ENCODE measurements at regions not wholly inside any gene's neighbourhood (a gene's known extent, or its start where the extent isn't known, plus 50 kb on each side); places are given as distances from the start of the nearest gene placed in this dataset.

DNA sequence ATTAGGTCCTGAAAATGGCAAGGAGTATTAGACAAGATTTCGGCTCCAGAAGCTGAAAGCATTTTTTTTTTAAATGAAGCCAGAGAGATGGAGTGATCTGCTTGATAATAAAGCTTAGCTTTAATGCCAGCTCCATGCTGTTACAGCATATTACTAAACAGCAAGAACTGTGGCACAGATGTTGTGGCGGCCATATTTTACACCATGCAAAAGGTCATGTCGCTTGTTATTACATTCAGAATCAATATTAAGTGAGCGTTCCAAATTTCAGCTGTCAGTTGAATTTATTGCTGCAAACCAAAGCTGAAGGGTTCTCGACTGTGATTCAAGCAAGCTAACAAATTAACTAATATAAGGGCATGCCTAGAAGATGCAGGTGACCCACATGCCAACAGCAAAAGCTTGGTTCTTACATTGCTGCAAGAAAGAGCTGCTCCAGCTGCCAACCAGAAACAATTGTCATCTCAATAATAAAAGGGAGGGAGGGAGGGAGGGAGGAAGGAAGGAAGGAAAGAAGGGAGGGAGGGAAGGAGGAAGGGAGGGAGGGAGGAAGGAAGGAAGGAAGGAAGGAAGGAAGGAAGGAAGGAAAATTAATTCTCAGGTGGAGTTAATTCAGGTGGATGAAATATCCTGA is 517.7 kb upstream of the WWC1 start:
- no peak for DNase-seq

DNA sequence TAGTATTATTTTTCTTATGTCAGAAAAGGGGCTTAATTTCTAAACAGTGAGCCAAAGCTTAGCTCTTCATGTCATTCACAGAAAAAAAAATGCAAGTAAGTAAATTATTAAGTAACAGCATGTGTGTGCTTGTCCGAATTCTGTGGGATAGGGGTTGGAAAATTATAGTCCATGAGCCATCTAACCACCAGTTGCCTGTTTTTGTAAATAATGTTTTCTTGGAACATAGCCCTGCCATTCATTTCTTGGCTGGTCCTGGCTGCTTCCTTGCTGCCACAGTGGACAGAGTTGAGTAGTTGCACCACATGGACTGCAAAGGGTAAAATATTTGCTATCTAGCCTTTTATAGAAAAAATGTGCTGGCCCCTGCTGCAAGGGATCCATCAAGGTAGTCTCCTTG is 513.7 kb upstream of the WWC1 start:
- no peak for DNase-seq

DNA sequence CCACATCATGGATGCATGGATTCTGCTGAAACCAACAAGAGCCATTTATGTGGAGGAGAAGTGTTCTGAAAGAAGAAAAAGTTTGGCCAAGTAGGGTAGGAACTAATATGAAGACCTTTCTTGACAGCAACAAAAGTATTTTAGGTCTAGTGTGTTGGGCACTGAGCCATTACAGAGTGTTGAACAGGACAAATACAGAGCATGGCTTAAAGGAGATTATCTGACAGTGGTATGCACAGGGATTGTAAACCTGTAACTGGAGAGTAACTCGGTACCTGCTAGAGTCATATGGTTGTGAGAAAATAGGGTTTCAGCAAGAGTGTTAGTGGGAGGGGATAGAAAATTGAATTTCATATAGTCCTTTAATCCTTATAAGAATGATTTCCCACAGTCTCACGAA is 513.2 kb upstream of the WWC1 start:
- no peak for DNase-seq

DNA sequence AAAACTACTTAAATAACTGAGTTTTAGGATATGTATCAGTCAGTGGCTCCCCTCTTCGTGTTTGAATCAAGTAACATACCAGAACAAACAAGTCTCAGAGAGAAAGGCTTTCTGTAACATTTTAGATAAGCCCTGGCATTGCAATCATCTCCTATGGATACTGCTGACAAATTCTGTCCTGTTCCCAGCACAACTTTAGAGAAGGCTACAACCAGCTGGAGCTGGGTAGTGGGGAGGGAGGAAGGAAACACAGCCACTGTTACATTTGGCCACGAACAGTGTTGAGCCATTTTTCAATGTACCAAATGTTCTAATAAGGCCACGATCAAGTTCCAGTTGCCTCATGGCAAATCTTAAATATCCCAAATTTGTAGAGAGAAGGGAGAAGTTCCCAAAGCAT is 511.8 kb upstream of the WWC1 start:
- no peak for DNase-seq

DNA sequence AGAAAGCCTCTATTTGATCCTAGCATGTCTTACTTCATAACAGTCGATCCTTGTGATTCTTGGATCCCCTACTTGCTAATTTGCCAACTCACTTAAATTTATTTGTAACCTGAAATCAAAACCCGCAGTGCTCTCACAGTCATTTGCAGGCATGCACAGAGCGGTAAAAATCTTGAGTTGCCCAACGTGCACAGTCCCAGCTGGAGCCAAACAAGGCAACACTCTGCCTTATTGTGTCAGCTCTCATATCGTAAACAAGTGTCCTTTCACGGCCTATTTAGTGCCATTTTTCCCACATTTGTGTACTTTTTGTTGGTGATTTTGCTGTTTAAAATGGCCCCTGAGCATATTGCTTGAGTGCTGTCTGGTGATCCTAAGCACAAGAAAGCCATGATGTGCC is 511.3 kb upstream of the WWC1 start:
- no peak for DNase-seq

DNA sequence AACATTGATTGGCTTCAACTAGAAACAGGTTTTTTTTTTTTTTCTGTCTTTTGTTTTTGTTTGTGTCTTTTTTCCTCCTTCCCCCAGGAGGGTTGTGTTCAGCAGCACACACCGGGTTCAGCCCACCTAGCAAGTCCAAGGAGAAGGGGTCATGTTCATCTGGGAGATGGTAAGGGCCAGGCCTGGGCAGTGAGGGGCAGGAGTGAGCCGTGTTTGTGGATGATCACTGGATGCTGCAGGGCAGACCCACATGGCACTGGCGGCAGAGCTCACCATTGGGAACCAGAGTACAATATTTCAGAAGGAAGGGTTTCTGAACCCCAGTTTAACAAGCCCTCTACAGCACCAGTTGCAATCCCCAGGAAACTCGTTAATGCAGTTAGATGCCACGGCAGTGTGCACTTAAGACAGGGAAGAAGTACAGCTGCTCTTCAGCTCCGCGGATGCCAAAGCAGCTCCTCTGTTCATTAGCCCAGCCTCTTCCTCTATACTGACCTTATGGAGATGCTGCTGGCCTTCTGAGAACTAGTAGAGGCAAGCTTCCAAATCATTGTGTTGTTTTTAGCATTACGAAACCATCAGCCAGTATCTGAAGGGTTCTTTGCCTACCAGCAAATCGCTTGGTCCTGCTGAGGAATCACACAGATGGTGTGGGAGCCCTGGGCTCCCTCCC is 508.2 kb upstream of the WWC1 start:
- DNase-seq, result no peak

DNA sequence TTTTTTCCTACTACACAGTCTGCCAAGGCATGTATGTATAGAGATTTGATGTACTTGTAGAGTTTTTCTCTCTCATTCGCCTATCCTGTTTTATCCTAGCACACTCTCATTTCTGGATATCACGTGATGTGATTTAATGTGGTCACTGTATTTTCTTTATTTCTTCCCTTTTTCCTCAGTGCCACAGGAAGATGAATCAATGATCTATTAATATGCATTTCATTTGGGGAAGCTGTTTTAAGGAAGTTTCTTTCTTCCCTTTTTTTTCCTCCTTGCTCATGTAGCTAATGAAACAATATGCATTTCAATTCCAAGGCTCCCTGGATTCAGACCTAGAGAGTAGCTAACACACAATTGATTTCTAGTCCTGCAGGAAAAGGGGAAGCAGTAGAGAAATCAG is 506.3 kb upstream of the WWC1 start:
- DNase-seq, result no peak

DNA sequence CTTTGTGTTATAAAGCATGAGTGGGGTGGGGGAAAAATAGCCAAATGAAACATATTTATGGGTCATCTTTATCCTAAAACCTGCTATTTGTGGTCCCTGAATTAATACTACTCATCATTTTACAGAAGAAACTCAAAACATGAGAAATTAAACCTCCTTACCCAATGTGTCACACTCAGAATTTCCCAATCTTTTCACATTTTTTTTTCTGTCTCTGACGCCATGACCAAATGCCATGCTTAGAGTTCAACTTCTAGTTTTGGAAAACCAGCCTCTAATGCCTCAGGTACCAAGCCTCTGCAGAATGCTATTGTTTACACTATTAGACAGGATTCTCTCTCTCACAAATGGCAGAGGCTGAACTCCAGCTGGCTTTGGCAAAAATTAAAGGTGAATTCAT is 505.5 kb upstream of the WWC1 start:
- no peak for DNase-seq

DNA sequence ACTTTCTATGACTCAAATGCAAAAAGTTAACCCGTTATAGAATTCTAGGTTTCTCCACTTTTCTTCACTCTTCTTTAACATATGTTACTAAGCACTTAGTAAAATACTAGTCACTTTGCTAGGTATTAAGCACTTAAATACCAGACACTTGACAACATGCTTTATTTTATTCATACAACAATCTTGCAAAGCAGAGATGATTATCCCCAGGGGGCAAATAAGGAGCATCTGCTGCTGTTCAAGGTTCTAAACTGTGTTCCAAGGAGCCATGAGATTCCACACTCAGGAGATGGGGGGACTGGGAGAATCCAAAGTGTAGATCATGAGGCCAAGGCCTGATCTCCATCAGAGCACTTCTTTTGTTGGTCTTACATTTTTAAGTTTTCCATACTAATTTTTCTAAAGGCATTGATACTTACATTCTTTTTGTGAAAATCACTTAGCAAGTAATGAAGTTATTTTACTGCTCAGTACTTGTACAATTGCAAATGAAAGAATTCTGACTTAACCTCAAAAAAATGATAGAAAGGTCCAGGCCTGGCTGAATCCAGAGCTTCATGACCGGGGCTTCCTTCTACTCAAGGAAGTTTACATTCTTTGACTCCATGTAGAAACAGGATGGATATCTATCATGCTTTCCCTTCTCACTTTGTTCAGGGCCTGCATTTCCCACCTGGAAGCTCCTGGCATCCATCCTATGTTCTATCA is 504.4 kb upstream of the WWC1 start:
- DNase-seq, result no peak

DNA sequence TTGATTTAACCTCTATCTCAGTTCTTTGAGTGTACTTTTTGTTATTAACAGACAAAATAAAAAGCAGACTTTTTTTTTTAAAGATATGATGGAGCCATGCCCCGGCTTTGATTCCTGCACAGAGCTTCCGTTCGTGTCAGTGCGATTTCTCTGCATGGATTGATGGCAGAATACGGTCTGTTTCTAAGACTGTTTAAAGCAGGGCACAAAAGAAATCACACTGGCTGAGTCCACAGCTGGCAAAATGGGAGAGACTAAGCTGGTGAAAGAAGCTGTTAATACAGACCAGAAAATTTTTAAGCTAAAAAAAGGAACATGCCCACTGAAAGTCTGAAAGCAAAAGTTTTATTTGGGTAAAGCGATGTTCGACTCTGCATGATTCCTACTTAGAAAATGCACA is 501.4 kb upstream of the WWC1 start:
- no peak for DNase-seq

DNA sequence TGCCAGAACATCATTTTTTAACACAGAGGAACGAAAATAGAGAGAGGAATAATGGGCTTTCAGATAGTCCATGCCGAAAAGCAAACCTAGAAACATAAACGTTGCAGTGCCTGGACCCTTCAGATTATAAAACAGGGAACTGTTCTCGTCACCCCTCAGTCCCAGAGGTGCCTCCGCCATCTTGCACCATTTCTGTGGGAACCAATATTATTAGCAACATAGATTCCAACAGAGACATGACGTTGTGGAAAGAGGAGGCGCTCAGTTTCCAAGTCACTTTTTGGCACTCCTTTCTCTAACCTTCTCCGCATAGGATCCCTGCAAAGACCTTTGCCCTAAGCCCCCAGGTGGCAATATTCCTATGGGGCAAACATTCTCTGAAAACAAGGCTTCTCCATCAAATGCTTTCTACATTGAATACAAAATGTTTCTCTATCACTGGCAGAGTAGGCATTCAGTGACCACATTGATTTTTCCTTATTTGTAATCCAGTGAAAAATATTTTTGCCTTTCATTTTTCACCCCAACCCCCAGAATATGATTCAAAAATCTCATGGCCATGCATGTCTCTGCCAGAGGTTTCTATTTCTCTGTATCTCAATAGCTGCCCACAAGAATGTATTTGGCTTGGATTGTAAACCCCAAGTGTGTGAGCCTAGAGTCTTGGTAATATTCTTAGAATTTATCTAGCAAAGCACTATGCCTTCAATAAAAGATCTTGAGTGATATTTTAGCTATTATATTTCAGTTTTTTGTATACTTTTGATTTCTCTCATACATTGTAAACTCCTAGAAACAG is 500.8 kb upstream of the WWC1 start:
- DNase-seq, result no peak

DNA sequence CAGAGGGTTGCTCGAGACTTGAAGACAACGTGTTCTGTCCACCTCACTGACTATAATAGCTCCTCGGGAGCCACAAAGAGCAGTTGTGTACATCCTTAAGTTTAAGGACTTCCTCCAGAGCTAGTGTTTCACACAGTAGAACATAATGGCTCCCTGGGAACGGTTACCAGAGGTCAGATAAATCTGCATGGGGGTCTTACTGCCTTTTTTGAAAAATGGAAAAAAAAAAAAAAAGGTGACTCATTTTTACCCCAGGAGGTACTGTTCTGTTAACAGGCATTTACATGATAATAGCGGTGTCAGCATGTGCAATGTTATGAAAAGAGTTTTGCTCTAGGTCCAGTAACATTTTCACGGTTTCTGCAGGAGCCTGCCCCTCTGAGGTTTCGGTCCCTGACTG is 498.9 kb upstream of the WWC1 start:
- DNase-seq, result no peak

DNA sequence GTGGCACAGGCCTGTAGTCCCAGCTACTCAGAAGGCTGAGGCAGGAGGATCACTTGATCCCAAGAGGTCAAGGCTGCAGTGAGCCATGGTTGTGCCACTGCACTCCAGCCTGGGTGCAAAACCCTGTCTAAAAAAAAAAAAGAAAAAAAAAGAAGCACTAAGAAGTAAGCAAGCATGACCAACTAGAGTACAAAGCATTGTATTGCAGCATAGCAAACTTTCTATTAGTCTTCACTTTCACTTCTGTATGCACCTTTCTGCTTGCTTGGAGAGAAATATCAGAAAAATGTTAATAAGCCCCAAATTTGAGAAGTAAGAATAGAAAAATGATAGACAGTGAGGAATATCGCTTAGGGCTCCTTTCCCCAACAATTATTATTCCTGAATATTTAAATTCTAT is 497.7 kb upstream of the WWC1 start:
- DNase-seq, result no peak

DNA sequence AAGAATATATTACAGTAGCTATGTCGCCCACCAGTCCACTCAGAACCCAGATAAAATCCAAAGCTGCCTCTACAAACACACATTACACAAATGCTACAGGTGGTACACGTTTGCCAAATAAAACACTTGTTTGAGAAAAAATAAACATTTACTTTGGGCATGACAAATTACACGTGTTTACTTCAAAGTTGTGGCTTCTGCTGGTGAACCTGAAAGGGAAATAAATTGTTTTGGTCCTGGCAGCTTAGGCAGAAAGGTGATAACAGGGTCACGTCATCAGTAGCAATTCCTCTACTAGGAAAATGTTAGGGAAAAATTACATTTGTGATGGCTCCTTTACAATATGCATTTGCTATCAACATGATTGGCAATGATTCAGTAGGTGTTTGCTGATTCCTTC is 497.3 kb upstream of the WWC1 start:
- no peak for DNase-seq

DNA sequence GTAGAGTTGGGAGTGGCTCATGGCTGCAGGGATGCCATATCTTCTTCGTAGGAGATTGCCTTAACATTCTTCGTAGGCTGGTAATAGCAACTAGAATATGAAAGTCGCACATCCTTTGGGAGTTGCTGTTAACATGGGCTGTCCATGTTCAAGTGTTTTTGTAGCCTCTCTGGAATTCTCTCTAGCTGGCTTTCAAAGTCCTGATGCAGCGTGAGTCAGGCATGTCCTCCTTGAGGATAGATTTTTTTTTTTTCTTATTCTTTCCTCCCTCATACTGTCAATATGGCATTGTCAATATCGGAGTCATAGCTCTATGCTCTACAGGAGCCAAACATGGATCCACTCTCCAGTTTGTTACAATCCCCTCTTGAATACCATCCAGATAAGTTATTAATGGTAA is 494.8 kb upstream of the WWC1 start:
- DNase-seq, result no peak

DNA sequence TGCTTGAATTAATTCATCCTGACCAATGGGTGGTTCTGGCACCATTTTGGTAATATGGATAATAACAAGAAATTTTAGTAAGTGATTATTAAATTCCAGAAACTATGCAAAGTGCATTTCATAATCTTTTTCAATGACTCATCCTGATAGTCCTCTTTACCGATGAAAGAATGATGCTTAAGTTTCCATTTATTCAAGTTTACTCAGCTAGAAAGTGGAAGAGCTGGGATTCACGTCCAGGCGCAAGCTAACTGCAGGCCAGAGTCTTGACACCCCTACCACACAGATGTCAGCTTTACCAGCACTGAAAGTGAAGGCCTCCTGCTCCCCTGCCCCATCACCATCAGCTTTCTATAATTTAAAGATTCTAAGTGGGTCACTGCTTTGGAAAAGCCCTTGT is 493.5 kb upstream of the WWC1 start:
- no peak for DNase-seq

DNA sequence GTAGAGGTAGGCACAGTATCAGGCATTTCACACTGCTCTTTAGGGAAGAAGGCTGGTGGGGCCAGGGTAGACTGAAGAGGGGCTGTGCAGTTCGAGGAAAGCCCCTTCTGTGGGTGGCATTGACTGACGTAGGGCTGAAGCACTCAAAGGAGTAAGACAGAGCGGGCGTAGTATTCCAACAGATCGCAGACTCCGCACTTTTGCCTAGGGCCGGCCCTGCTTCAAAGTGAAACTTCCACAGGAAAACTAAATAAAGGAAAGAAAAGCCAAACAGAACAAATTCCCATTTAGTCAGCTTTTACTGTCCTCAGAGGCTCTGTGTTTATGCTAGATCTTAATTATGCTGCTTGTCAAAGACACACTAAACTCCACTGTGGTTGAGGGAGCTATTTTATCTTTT is 493.0 kb upstream of the WWC1 start:
- DNase-seq, result no peak

DNA sequence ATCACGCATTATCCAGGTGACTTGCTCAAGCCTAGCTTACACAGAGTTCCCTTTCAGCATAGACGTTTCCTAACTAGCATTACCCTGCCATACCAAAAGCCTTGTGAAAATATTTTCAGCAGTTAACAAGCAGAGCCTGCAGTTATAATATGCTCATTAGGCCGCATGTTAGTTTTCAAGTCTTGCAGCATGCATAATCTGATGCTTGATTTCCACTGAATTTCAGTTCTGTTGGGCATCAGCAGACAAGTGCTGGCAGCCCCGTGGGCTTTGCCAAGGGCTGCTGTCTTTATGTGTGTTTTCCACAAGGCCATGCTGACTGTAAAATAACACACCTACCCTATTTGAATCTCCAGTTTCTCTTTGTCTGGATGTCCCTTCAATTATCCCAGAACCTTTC is 491.0 kb upstream of the WWC1 start:
- DNase-seq, result no peak

DNA sequence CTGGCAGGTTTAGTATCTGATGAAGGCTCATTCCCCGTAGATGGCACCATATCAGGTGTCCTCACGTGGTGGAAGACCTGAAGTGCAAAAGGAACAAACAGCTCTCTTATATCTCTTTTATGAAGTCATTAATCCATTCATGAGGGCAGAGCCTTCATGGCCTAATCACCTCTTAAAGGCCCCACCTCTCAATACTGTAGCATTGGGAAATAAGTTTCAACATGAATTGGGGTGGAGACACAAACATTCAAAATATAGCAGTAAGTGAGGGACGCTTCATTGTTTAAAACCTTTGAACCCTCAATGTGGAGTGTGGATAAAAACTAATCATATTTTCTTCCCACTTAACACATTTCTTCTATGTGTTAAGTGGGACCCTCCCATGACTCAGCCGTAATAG is 489.4 kb upstream of the WWC1 start:
- no peak for DNase-seq

DNA sequence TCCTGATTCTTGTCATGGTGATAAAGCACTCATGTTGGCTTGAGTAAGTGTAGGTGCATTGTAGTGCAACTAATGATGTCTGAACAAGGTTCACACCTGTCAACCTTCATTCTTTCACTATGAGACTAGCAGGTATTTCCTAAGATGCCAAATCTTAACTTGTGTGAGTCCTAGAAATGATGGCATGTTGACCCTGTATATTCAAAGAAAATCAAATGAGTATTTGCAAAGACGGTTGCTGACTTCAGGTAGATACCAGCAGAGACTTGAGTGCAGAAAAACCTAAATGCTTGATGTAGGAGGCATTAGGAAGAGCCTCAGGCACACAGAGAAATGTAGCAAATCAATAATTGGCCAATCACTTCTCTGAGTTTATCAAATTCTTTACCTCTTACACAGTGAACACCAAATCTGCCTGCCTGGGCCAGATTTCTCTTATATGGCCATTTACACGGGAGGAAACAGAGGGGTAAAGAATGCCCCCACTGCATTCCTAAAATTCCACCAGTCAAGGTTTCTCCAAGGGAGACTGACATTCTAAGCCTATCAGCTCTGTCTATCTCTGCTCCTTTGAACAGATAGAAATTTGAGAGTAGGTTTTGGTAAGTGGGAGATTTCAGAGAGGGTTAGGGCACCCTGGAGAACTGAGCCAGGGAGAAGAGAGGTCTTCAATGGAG is 488.6 kb upstream of the WWC1 start:
- no peak for DNase-seq

DNA sequence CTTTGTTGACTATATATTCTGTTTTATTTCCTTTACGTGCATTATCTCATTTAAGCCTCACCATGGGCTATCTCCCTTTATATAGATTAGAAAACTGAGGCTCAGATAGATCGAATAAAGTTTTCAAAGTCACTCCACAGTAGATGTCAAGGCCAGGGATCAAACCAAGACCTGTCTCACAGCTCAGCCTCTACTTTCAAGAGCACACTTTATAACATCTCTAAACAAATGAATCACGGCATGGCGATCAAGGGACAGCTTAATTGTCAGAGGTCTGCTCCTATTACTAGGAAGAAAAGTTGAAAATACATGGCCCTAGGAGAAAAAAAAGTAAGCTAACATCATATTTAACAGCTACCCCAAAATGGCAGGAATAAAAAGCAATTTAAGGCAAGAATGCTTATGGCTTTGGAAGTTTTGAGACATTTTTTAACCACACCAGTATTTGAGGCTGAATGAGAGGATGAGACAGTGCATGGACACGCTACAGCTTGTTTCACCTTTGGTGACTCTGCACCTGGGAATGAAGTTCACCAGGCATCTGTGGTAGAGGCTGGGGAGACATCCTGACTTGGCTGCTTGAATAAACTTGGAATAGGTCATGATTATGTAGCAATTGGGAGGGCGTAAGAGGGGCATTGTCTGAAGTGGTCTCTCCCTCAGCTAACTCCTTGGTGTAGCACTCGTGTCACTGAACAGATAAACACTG is 486.8 kb upstream of the WWC1 start:
- DNase-seq, result no peak

DNA sequence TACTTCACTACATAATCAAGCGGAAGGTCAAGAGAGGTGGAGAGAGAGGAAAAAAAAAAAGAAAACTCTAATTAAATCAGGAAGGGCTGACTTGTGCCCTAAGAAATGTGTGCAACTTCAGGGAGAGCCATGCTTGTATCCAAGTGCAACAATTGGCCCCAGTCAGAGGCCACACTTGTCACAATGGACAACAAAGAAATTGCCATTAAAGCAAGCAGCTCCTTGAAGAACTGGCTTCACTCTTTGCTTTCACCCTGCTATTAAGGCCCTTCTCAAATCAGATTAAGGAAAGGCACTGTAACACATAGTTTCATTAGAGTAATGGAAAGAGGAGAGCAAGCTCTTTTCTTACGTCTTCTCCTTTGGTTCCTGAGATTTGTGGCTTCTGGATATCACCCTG is 480.9 kb upstream of the WWC1 start:
- DNase-seq, result no peak

DNA sequence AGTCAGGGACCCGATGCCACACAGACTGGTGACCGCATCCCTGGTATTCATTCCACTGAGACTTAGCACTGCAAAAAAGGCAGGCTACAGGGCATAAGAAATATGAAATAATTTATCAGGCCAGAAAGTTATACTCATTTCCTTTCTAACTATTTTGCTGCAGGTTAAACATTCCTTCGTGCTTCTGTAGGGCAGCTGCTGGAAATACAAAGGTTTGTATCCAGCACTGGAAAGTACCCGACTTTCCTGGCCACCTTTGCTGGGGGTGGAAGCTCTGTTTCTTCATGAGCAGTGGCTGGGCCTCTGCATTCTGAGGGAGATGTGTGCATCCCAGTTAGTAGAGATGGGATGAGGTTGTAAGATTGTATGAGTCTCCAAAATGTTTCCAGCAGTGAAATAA is 478.6 kb upstream of the WWC1 start:
- no peak for DNase-seq

Data from right hindlimb (tissue), 1 donor.